Naive thymus-derived CD4-positive, alpha-beta T cell (primary cell): ENCODE measurements at regions not wholly inside any gene's neighbourhood (a gene's known extent, or its start where the extent isn't known, plus 50 kb on each side); places are given as distances from the start of the nearest gene placed in this dataset.
"Not testable (repeated sequence)": the region's sequence is repeated elsewhere in the genome, so short reads cannot be mapped to it uniquely, and the experiment has no call there.

ENCODE experiments used
- ATAC-seq: fragments of 150-1000 bp; cut with Tn5 transposase; 2 replicates; pipeline ENCODE4 v1.10.0; 2021; ENCODE audit warnings: mild to moderate bottlenecking, moderate library complexity
- CTCF ChIA-PET: fragments of 350-600 bp; sonication (Branson Sonifier 250); formaldehyde crosslinking; loops from one replicate; lab custom pipeline; 2021; ENCODE audit warnings: antibody characterized with exemption; lab: Charles Lee
- POLR2A ChIA-PET: fragments of 350-600 bp; sonication (Branson Sonifier 250); formaldehyde crosslinking; loops from one replicate; lab custom pipeline; 2021; ENCODE audit warnings: antibody characterized with exemption, inconsistent platforms; lab: Charles Lee
- DNase-seq, 9 donors: peaks; one replicate each; pipeline versions ENCODE4 v3.0.0 to v3.0.0-alpha.2; 2020 to 2022; ENCODE audit warnings: mixed read lengths in 1 of 9
- H3K27ac ChIP-seq: one replicate; pipeline ENCODE4 v1.7.0; 2013; ENCODE audit warnings: mild to moderate bottlenecking, low read depth, low read length, moderate library complexity
- H3K27me3 ChIP-seq, 2 donors: one replicate each; pipeline ENCODE4 v1.7.0; 2013; ENCODE audit warnings: low read length in 2 of 2, mild to moderate bottlenecking in 2 of 2, moderate library complexity in 2 of 2; ENCODE audit not compliant: control insufficient read depth in 2 of 2, insufficient read depth in 2 of 2
- H3K36me3 ChIP-seq, 3 experiments: 1 replicate in 2 of 3; 2 replicates in 1 of 3; pipeline ENCODE4 v1.7.0; 2013; ENCODE audit warnings: low read length in 3 of 3, mild to moderate bottlenecking in 3 of 3, moderate library complexity in 1 of 3; ENCODE audit not compliant: insufficient read depth in 3 of 3, control insufficient read depth in 2 of 3
- H3K4me1 ChIP-seq, 2 donors: one replicate each; pipeline ENCODE4 v1.7.0; 2013; ENCODE audit warnings: low read length in 2 of 2, mild to moderate bottlenecking in 2 of 2, moderate library complexity in 1 of 2; ENCODE audit not compliant: control insufficient read depth in 2 of 2, insufficient read depth in 2 of 2
- H3K4me3 ChIP-seq: 2 replicates; pipeline ENCODE4 v1.7.0; 2013; ENCODE audit warnings: mild to moderate bottlenecking, low read length
- H3K9me3 ChIP-seq, 3 experiments: 1 replicate in 2 of 3; 2 replicates in 1 of 3; pipeline ENCODE4 v1.7.0; 2013; ENCODE audit warnings: low read length in 3 of 3; ENCODE audit not compliant: control insufficient read depth in 2 of 3
- H3K27ac Mint-ChIP-seq, 9 donors: one replicate each; pipeline ENCODE4 v1.8.0; 2020 to 2022; ENCODE audit warnings: mixed read lengths in 9 of 9, mild to moderate bottlenecking in 8 of 9, moderate library complexity in 5 of 9, inconsistent platforms in 2 of 9
- H3K27me3 Mint-ChIP-seq, 5 donors: one replicate each; pipeline ENCODE4 v1.8.0; 2021 to 2022; ENCODE audit warnings: mixed read lengths in 5 of 5, mild to moderate bottlenecking in 1 of 5
- H3K36me3 Mint-ChIP-seq, 5 donors: one replicate each; pipeline ENCODE4 v1.8.0; 2020 to 2022; ENCODE audit warnings: mixed read lengths in 5 of 5, mild to moderate bottlenecking in 3 of 5, inconsistent platforms in 1 of 5
- H3K4me1 Mint-ChIP-seq, 7 donors: one replicate each; pipeline ENCODE4 v1.8.0; 2020 to 2022; ENCODE audit warnings: mixed read lengths in 7 of 7, mild to moderate bottlenecking in 3 of 7, inconsistent platforms in 1 of 7
- H3K4me3 Mint-ChIP-seq, 10 donors: one replicate each; pipeline ENCODE4 v1.8.0; 2020 to 2022; ENCODE audit warnings: mild to moderate bottlenecking in 10 of 10, mixed read lengths in 10 of 10, moderate library complexity in 6 of 10, inconsistent platforms in 2 of 10
- H3K9me3 Mint-ChIP-seq, 11 donors: one replicate each; pipeline ENCODE4 v1.8.0; 2020 to 2022; ENCODE audit warnings: mixed read lengths in 11 of 11, mild to moderate bottlenecking in 4 of 11, inconsistent platforms in 1 of 11, moderate library complexity in 1 of 11
- intact Hi-C, 2 donors: fragments of 100-400 bp; cut with micrococcal nuclease; formaldehyde crosslinking; loops; one replicate each; pipeline ENCODE4 v1.15.1; 2023

DNA sequence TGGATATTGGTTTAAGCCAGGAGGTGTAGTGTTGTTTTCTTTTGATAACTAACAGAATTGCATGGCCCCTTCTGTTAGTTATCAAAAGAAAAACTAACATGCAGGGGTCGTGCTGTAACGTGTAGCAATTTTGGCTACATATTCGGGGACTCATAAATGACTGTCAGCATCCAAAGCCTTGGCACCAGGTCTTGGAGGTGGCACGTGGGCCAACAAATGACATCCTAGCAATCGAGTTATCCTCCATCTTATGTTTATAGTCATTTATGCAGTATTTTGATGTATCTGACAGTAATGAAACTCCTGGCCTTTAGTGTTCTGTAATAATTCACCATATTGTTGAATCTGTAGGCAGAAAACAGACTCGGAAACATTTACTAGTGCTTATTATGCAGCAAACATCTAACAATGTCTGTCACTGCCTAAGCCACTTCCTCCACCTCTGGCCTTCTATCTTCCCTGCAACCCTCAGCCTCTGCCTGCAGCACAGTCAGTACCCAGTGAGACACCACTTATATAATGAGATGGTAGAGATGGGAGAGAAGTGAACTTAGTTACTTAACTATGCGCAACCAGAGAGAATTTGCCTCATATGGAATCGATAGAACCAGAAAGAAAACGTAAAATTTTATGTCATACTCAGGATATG is 184.6 kb downstream of the AEBP2 start:
- DNase-seq (no peak), ATAC-seq (no peak)

DNA sequence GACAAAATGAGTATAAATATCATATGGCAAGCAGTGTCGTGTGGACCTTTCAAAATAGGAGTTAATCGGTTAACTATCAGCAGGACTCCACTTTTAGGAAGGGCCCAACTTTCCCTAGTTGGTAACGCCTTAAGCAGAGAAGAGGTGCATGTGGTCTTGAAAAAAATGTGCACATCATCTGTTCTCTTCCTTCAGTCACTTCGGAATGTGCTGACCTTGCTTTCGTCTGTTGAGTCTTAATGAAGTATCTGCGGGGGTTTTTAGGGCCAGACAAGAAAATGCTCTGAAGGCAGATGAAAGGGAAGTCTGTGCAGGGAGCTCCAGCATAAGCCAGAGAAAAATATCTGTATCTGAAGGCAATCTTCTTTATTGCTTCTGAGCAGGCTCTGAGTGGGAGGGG is 185.2 kb downstream of the AEBP2 start:
- no peak for DNase-seq
- ATAC-seq = no peak
- ChIA-PET CTCF (no interaction called here), POLR2A (no interaction called here)
- no peak overlapping the region for H3K4me3 Mint-ChIP-seq
- H3K27me3 Mint-ChIP-seq = peaks cover 0 to 1% (median 0%) of the 10 kb centered on the region in 5 donors
- H3K36me3 ChIP-seq = no peaks in the 10 kb centered on the region
- no peaks in the 10 kb centered on the region for H3K27me3 ChIP-seq
- H3K4me3 ChIP-seq = no peak overlapping the region
- no peak overlapping the region for H3K27ac Mint-ChIP-seq
- H3K27ac ChIP-seq = no peak overlapping the region
- H3K9me3 ChIP-seq = no peaks in the 10 kb centered on the region
- peaks cover 0 to 3% (median 0%) of the 10 kb centered on the region in 7 donors for H3K4me1 Mint-ChIP-seq
- intact Hi-C loops = no loop called here
- H3K4me1 ChIP-seq = no peaks in the 10 kb centered on the region
- H3K9me3 Mint-ChIP-seq = peaks cover 0 to 4% (median 0%) of the 10 kb centered on the region in 11 donors
- peaks cover 0 to 16% (median 0%) of the 10 kb centered on the region in 5 donors for H3K36me3 Mint-ChIP-seq

More for the DNA sequence above, 184.6 kb downstream of the AEBP2 start:
- intact Hi-C loops = no loop called here
- Histone ChIP-seq H3K9me3 (no peaks in the 10 kb centered on the region), H3K4me1 (no peaks in the 10 kb centered on the region), H3K36me3 (no peaks in the 10 kb centered on the region), H3K27ac (no peak overlapping the region), H3K27me3 (no peaks in the 10 kb centered on the region), H3K4me3 (no peak overlapping the region)
- POLR2A ChIA-PET = no interaction called here
- Mint-ChIP-seq H3K36me3 (peaks cover 0 to 16% (median 0%) of the 10 kb centered on the region in 5 donors), H3K4me1 (peaks cover 0 to 3% (median 0%) of the 10 kb centered on the region in 7 donors), H3K27ac (peak overlapping the region in 1 of 9 donors; percentile 44), H3K4me3 (no peak overlapping the region), H3K9me3 (peaks cover 0 to 4% (median 0%) of the 10 kb centered on the region in 11 donors), H3K27me3 (peaks cover 0 to 1% (median 0%) of the 10 kb centered on the region in 5 donors)
- CTCF ChIA-PET = no interaction called here

DNA sequence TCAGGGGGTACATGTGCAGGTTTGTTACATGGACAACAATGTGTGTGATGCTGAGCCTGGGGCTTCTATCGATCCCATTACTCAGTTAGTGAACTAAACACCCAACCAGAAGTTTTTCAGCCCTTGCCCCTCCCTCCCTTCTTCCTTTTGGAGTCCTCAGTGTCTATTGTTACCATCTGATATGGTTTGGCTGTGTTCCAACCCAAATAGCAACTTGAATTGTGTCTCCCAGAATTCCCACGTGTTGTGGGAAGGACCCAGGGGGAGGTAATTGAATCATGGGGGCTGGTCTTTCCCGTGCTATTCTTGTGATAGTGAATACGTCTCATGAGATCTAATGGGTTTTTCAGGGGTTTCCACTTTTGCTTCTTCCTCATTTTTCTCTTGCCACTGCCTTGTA is 186.3 kb downstream of the AEBP2 start:
- H3K27ac ChIP-seq, H3K27ac Mint-ChIP-seq, H3K4me3 Mint-ChIP-seq, POLR2A ChIA-PET, H3K4me3 ChIP-seq, DNase-seq, intact Hi-C loops, CTCF ChIA-PET, H3K4me1 ChIP-seq, H3K27me3 Mint-ChIP-seq, ATAC-seq, H3K9me3 Mint-ChIP-seq, H3K9me3 ChIP-seq, H3K27me3 ChIP-seq, H3K4me1 Mint-ChIP-seq, H3K36me3 ChIP-seq: not testable (repeated sequence)
- peaks cover 0 to 16% (median 0%) of the 10 kb centered on the region in 5 donors for H3K36me3 Mint-ChIP-seq

DNA sequence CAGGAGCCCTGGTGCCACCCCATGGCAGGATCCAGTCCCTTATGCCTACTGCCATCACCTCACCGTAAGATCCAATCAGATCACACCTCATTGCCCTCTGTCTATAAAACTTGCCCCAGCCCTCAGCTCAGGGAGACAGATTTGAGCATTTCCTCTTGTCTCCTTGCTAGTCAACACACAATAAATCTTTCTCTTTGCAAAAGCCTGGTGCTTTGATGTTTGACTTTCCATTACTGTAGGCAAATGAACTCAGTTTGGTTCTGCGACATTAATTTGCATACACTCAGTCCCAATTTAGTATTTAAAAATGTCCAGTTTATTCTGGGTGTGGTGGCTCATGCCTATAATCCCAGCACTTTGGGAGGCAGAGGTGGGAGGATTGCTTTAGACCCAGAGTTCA is 188.4 kb downstream of the AEBP2 start:
- no peaks in the 10 kb centered on the region for H3K27me3 Mint-ChIP-seq
- Histone ChIP-seq H3K27ac (no peak overlapping the region), H3K4me3 (no peak overlapping the region), H3K27me3 (no peaks in the 10 kb centered on the region), H3K4me1 (no peaks in the 10 kb centered on the region), H3K9me3 (no peaks in the 10 kb centered on the region), H3K36me3 (no peaks in the 10 kb centered on the region)
- intact Hi-C loops = no loop called here
- DNase-seq (no peak), ATAC-seq (no peak)
- H3K4me1 Mint-ChIP-seq = peaks cover 0 to 3% (median 0%) of the 10 kb centered on the region in 7 donors
- no peak overlapping the region for H3K4me3 Mint-ChIP-seq
- CTCF ChIA-PET = interaction anchor here (0.6 kb wide), 1 partner anchor 11 kb away, joined by 3 read pairs; no protein-coding TSS in a partner anchor
- POLR2A ChIA-PET = no interaction called here
- H3K36me3 Mint-ChIP-seq = peaks cover 0 to 13% (median 0%) of the 10 kb centered on the region in 5 donors
- peaks cover 0 to 4% (median 0%) of the 10 kb centered on the region in 11 donors for H3K9me3 Mint-ChIP-seq
- H3K27ac Mint-ChIP-seq = no peak overlapping the region

DNA sequence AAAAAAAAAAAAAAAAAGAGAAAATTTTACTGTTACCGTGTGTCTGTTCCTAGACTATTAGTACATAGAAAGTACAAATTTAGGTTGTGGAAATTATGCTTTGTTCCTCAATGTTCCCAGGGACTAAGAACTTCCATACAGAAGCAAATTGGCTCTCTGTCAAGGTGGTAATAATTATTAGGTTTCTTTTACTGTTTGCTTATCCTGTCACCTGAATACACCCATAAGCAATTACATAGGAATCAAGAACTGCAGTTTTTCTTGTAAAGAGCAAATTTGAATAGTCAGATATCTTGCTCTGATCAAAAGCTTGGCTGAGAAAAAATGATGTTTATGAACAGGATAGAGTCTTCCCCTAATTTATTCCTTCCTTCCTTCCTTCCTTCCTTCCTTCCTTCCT is 191.2 kb downstream of the AEBP2 start:
- H3K27ac ChIP-seq = no peak overlapping the region
- intact Hi-C loops = no loop called here
- ChIA-PET POLR2A (no interaction called here), CTCF (interaction anchor here (0.6 kb wide), 1 partner anchor 107 kb away, joined by 4 read pairs; no protein-coding TSS in a partner anchor)
- DNase-seq (no peak), ATAC-seq (no peak)
- H3K4me1 ChIP-seq = no peaks in the 10 kb centered on the region
- no peak overlapping the region for H3K27ac Mint-ChIP-seq
- no peaks in the 10 kb centered on the region for H3K27me3 Mint-ChIP-seq
- no peak overlapping the region for H3K4me3 ChIP-seq
- no peaks in the 10 kb centered on the region for H3K9me3 ChIP-seq
- no peaks in the 10 kb centered on the region for H3K4me1 Mint-ChIP-seq
- H3K36me3 Mint-ChIP-seq = peaks cover 0 to 12% (median 0%) of the 10 kb centered on the region in 5 donors
- H3K27me3 ChIP-seq = no peaks in the 10 kb centered on the region
- H3K4me3 Mint-ChIP-seq = no peak overlapping the region
- H3K9me3 Mint-ChIP-seq = peaks cover 0 to 4% (median 0%) of the 10 kb centered on the region in 11 donors
- H3K36me3 ChIP-seq = no peaks in the 10 kb centered on the region

DNA sequence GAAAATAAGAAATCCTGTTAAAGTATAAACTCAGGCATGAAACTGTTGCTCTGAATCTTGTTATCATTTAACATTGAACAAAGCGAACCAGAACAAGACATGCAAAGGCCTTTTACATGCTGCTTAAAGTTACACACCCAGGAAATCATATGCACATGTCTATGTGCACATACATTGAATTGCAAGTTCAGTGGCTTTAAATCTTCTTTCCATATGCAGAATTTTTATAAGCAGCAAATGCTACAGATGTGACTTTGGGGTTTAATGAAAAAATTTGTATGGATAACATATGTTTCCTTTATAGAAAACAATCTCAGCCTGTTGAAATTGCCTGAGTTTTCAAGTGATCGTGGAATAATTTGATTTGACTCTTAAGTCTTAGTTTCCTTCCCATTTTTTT is 193.9 kb downstream of the AEBP2 start:
- Mint-ChIP-seq H3K27ac (no peak overlapping the region), H3K4me3 (no peak overlapping the region), H3K36me3 (no peaks in the 10 kb centered on the region), H3K27me3 (no peaks in the 10 kb centered on the region), H3K4me1 (no peaks in the 10 kb centered on the region), H3K9me3 (no peaks in the 10 kb centered on the region)
- ATAC-seq = no peak
- H3K4me1 ChIP-seq = no peaks in the 10 kb centered on the region
- intact Hi-C loops = no loop called here
- no peak overlapping the region for H3K27ac ChIP-seq
- H3K27me3 ChIP-seq = no peaks in the 10 kb centered on the region
- POLR2A ChIA-PET = no interaction called here
- no peaks in the 10 kb centered on the region for H3K36me3 ChIP-seq
- no peak for DNase-seq
- CTCF ChIA-PET = no interaction called here
- H3K9me3 ChIP-seq = no peaks in the 10 kb centered on the region
- no peak overlapping the region for H3K4me3 ChIP-seq

DNA sequence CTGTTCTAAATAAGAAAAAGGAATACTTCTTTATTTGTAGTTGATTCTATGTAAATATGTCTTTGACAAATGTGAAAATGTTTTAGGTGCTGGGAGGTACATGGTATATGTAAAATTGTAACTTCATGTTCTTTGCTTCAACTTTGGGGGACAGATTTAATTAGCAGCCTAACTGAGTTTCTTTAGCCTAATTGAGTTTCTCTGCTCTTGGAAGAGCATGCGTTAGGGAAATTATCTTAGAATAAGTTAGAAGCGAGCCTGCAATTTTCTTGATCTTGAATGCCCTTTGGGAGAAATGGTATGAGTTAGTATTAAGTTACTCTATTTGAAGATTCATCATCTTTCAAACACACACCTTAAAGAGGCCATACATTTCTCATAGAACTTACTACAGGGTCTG is 194.3 kb downstream of the AEBP2 start:
- DNase-seq = no peak
- H3K4me1 Mint-ChIP-seq = no peaks in the 10 kb centered on the region

More for the DNA sequence above, 194.3 kb downstream of the AEBP2 start:
- ATAC-seq = no peak
- Histone ChIP-seq H3K4me1 (no peaks in the 10 kb centered on the region), H3K9me3 (no peaks in the 10 kb centered on the region), H3K36me3 (no peaks in the 10 kb centered on the region), H3K27me3 (no peaks in the 10 kb centered on the region), H3K27ac (no peak overlapping the region), H3K4me3 (no peak overlapping the region)
- ChIA-PET POLR2A (no interaction called here), CTCF (no interaction called here)
- Mint-ChIP-seq H3K9me3 (no peaks in the 10 kb centered on the region), H3K27ac (no peak overlapping the region), H3K4me3 (no peak overlapping the region), H3K36me3 (no peaks in the 10 kb centered on the region), H3K27me3 (no peaks in the 10 kb centered on the region)
- intact Hi-C loops = no loop called here
